ENCODE measurements at regions not wholly inside any gene's neighbourhood (a gene's known extent, or its start where the extent isn't known, plus 50 kb on each side); places are given as distances from the start of the nearest gene placed in this dataset.

DNA sequence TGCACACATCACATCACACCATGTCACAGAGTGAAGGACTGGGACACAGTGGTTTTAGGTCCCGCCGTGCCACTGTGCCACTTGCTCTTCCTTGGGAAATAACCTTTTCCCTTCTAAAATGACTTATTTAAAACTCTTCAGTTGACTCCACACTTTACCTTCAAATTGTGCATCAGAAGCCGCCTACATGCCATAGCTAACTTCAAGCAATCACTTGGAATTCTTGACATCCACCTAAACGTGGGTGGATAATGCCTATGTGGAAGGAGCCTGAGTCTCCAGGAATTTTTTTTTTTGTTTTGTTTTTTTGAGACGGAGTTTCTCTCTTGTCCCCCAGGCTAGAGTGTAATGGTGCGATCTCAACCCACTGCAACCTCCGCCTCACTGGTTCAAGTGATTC lies 777.4 kb upstream of the TENM3 start:
- DNase-seq (ENCODE audit: low spot score): no peak

DNA sequence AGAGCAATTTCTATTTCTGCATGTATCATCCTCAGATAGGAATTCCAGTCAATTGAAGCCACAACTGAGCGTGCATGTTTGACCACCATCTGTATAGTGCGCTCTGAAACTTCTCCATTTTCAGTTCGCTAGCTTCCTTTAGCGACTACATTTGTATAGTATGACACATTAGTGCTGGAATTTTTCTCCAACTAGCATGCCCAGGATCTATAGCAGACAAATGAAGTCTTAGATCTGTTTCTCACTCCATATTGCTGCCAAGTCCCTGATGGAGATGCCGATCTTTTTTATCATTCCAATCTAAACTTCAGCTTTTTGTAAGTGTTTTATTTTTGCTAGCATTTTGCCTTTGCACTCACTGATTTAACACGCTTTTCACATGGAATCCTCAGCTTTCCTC lies 774.8 kb upstream of the TENM3 start:
- no peak for DNase-seq (ENCODE audit: low spot score)

GRCh38 chr4:181470306-181470705 lies 772.9 kb upstream of the TENM3 start:
- DNase-seq (ENCODE audit: low spot score): no peak

- DNase-seq (ENCODE audit: low spot score): no peak
Measured at GRCh38 chr4:181475359-181475758, 767.8 kb upstream of the TENM3 start.

GRCh38 chr4:181475781-181476507 lies 767.3 kb upstream of the TENM3 start:
- DNase-seq (ENCODE audit: low spot score): peak; percentile 1

DNA sequence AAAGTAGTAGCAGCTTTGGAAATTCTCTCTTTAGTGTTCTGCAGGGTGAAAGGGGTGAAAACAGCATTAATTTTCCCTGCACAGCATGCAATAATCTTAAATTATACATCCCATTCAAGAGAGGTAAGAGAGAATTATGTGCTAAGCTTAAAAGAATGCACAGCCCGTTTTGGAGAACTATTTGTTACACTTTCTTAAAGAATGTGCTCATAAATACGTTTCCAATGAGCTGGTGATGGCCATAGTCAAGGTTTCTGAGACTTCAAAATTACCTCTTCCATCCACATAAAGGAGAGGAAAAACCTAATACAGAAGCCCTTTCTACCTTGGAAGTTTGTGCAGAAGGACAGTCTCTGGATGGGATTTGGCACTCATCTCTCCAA lies 766.7 kb upstream of the TENM3 start:
- DNase-seq (ENCODE audit: low spot score): no peak

- DNase-seq (ENCODE audit: low spot score): no peak
Measured at GRCh38 chr4:181477591-181477990, 765.6 kb upstream of the TENM3 start.

GRCh38 chr4:181478656-181479055 lies 764.5 kb upstream of the TENM3 start:
- no peak for DNase-seq (ENCODE audit: low spot score)

DNA sequence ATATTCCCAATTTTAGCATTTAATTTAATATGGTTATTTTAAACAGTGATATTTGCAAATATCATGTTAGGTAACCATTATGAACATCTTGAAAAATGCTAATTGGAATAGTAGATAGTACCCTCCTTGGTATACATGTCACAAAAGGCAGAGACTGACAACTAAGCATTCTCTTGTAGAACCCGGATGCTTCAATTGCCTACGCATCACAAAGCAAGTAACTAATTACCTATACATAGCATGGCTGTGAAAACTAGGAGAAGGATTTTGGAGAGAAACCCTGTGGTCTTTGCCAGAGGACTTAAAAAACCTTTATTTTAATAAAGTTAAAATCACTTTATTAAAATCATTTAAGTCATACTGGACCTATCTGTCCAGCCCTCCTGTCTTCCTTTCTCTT lies 764.1 kb upstream of the TENM3 start:
- no peak for DNase-seq (ENCODE audit: low spot score)

DNA sequence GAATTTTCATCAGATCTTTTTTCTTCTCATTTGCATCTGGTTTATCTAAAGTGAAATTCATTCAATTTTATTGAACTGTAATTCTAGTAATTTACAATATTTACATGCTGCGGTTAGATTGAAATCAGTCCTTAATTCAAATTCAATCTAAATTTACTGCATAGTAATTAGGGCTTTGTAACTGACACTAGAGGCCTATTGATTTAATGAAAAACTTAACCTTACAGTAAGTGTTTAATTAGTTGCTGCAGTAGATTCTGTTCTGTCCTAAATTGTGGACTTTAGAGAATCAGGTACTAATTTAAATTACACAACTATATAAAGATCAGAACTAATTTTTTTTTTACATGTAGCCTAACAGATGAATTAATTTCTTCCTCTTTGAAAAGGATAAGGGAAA lies 758.8 kb upstream of the TENM3 start:
- DNase-seq (ENCODE audit: low spot score): no peak

GRCh38 chr4:181488926-181489325 lies 754.3 kb upstream of the TENM3 start:
- no peak for DNase-seq (ENCODE audit: low spot score)

DNA sequence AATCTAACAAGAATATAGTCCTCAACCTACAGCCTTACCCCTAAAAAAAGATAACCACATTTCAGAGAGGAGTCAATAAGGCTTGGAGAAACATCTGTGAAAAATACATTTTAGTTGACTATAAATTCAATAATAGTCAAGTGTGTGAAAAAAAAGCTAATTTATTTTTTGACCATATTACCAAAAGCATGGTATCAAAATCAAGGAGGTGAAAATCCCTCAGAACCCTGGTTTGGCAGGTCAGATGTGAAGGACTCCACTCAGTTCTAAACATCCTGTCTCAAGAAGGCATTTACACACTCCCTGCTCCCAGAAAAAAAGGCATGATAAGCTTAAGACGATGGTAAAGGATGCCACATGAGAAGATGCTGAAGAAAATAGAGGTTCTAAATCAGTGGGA lies 745.1 kb upstream of the TENM3 start:
- no peak for DNase-seq (ENCODE audit: low spot score)

DNA sequence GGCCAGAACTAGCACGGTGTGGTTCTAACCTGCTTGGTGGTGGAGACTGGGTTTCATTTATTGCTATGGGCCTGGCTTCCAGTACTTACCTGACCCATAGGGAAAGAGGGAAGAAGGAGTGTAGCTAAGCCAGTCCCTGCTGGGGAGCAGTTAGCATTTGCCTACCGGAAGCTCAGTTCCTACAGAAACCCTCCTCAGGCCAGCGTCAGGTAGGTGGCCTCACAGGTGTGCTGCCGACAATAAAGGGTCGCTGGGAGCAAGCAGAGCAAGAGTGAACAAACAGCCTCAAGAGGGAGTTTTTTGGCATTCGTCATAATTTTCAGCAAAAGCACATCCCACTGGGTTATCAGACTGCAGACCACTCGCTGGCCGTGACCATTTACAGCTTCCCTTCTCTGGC lies 740.6 kb upstream of the TENM3 start:
- no peak for DNase-seq (ENCODE audit: low spot score)

GRCh38 chr4:181503687-181504390 lies 739.4 kb upstream of the TENM3 start:
- DNase-seq (ENCODE audit: low spot score): peak; percentile 41

GRCh38 chr4:181504924-181505323 lies 738.3 kb upstream of the TENM3 start:
- DNase-seq (ENCODE audit: low spot score): peak; percentile 46

- DNase-seq (ENCODE audit: low spot score): no peak
Measured at GRCh38 chr4:181507180-181507835, 735.9 kb upstream of the TENM3 start.

DNA sequence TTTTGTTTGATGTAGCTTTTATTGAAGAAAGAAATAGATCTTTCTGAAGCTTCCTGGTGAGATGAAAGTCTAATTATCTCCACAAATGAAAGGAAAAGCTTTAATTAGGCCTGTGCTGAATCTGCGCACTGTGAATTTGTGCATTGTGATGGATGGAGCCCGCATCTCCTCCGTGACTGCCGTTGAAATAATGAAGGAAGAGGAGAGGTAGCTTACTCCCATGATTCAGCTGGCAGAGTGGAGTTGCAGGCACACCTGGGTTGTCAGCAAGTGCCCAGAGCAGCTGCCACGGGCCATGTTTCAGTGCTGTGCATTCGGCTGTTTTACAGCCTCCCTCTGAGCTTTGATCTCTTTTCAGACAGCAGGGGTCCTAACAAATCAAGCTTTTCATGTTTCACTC lies 735.3 kb upstream of the TENM3 start:
- DNase-seq (ENCODE audit: low spot score): no peak

GRCh38 chr4:181508601-181509000 lies 734.6 kb upstream of the TENM3 start:
- DNase-seq (ENCODE audit: low spot score): no peak

- DNase-seq (ENCODE audit: low spot score): no peak
Measured at GRCh38 chr4:181509073-181509472, 734.1 kb upstream of the TENM3 start.

- no peak for DNase-seq (ENCODE audit: low spot score)
Measured at GRCh38 chr4:181517491-181517890, 725.7 kb upstream of the TENM3 start.

- DNase-seq (ENCODE audit: low spot score): peak; percentile 27
Measured at GRCh38 chr4:181520790-181521189, 722.4 kb upstream of the TENM3 start.

- DNase-seq (ENCODE audit: low spot score): no peak
Measured at GRCh38 chr4:181523973-181524372, 719.2 kb upstream of the TENM3 start.

GRCh38 chr4:181524499-181524898 lies 718.7 kb upstream of the TENM3 start:
- peak; percentile 20 for DNase-seq (ENCODE audit: low spot score)
